ENCODE measurements at regions not wholly inside any gene's neighbourhood (a gene's known extent, or its start where the extent isn't known, plus 50 kb on each side); places are given as distances from the start of the nearest gene placed in this dataset.

GRCh38 chr4:176592976-176593670 is 199.6 kb downstream of the VEGFC start:
- TF ChIP-seq CTCF (IDR thresholded peaks at IDR 0.05; ENCODE audit: low read length), result no peak
- no peak for TF ChIP-seq EZH2phosphoT487 (IDR thresholded peaks at IDR 0.05; ENCODE audit: low read length)
